NCI-H1417 (cell line): ENCODE measurements at regions not wholly inside any gene's neighbourhood (a gene's known extent, or its start where the extent isn't known, plus 50 kb on each side); places are given as distances from the start of the nearest gene placed in this dataset.

Experiments used
- DNase-seq, 3 experiments: peaks; one replicate each; lab custom pipeline; 2025; lab: John Stamatoyannopoulos, UW

- DNase-seq: no peak
Measured at GRCh38 chrX:20620306-20620705, 353.6 kb upstream of the RPS6KA3 start.

DNA sequence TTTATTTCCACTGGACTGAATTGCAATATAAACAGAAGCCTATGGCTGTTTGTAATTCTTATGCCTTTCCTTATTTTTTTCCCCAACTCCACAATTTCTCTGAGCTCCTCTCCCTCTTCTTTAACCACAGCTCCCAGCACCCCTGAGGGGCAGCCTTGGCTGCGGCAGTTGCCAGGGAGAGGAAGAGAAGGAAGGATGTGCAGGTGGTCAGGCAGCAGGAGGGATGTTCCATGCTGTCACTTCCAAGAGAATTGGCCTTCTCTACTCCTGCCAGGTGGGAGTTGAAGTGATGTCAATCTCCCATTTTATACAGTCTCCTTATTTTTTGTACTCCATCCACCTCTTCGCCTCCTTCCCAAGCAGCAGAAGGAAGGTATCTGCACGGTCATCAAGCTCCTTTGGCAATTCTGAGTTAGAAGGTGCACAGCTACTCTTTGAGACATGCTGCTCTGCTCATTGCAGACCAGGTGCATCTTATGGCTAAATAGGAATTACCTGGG is 343.3 kb upstream of the RPS6KA3 start:
- peak in 1 of 3 experiments; percentile 28 for DNase-seq

GRCh38 chrX:20606831-20607230 is 340.1 kb upstream of the RPS6KA3 start:
- DNase-seq: no peak

GRCh38 chrX:20596856-20597255 is 330.1 kb upstream of the RPS6KA3 start:
- DNase-seq: no peak

DNA sequence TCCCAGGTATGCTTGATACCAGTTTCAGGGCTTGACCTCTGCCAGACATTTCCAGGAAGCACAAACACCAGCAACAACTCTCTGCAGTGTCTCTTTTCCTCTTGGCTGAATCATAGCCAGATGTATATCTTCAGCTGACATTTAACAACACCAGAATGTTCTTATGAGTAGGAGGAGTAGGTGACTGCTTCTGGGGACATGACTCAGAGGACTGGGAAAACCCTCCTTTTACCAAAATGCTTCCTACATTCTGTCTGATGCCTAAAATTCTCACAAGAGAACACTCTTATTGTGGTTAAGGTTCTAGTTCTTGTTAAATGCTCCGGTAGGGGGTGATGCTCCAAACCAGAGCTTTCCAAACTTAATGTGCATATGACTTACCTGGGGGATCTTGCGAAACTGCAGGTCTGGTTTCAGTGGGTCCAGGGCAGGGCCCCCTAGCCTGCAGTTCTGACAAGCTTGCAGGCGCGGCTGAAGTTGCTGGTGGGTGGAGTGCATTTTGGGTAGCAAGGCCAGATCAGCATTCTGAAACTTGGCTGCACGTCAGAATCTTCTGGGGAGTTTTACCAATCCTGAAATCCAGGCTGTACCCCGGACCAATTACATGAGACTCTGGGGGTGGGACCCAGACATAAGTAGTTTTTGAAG is 329.3 kb upstream of the RPS6KA3 start:
- DNase-seq: no peak

GRCh38 chrX:20594985-20595384 is 328.3 kb upstream of the RPS6KA3 start:
- DNase-seq: no peak

GRCh38 chrX:20593836-20594235 is 327.1 kb upstream of the RPS6KA3 start:
- DNase-seq: no peak

GRCh38 chrX:20593402-20593801 is 326.7 kb upstream of the RPS6KA3 start:
- no peak for DNase-seq

- no peak for DNase-seq
Measured at GRCh38 chrX:20591246-20591645, 324.5 kb upstream of the RPS6KA3 start.

DNA sequence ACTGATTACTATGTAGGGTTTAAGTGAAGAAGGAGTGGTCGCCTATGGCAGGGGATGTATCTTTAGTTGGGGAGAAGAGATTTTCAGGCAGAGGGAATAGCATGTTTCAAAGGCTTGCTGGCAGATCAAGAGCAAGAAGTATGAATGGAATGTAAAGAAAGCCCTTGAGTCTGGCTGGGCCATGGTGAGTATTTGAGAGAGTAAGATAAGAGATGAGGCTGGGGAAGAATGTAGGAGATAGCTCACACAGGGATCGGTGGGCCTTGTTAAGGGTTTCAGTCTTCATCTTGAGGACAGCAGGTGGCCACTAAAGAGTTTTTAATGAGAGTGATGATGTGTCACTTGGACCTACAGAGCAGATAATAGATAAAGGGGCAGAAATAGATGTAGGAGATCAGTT is 319.1 kb upstream of the RPS6KA3 start:
- DNase-seq: no peak

DNA sequence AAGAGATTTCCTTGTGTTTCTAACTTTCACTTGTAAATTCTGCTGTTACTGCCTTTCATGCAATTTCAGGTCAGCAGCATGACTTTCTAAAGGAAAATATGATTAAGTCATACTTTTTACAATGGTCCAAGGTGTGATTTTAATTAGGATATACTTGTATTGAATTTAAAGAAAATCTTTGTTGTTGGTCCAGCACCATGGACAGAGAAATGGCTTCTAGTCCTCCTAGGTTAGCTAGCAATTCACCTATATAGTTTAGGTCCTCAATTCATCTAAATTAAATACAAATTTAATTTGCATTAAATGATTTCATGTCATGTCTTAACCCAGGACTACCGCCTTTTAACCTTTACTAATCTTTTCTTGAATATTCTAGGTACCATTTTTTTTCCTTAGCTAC is 304.9 kb upstream of the RPS6KA3 start:
- DNase-seq: no peak

GRCh38 chrX:20567108-20567507 is 300.4 kb upstream of the RPS6KA3 start:
- DNase-seq: no peak

GRCh38 chrX:20547611-20548051 is 280.9 kb upstream of the RPS6KA3 start:
- DNase-seq: no peak

DNA sequence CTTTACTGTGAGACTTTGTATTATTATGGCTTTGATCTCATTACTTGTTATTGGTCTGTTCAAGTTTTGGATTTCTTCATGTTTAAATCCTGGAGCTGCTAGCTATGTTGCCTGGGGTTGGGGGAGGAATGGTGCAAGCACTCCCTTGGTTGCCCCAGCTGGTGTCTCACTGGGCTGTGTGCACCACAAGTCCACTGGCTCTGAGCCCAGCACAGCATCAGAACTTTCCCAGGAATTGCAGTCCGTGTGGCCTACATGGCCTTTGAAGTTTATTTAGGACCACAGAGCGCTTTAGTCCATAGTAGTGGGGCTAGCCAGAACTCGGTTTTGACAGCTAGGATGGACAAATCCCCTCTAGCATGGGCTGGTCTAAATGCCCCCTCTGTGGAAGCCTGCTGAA is 278.8 kb upstream of the RPS6KA3 start:
- DNase-seq: no peak

- DNase-seq: no peak
Measured at GRCh38 chrX:20542072-20542471, 275.4 kb upstream of the RPS6KA3 start.

GRCh38 chrX:20538974-20539373 is 272.3 kb upstream of the RPS6KA3 start:
- no peak for DNase-seq

DNA sequence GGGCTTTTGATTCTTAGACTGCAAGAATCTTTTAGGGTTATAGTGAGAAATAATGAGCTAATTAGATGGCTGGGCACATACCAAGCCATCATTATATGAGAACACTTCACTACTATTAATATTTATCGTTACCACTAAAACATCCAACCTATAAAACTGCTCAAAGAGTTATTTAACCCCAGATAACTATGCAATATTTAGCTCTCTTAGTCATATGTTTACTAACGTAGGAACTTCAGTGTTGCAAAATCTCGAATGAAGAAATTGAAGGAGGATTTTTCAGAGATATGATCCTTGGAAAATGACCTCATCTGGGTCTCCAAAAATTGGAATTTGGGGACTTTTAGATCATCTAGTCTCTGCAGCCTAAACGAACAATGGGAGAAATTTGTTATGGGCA is 265.0 kb upstream of the RPS6KA3 start:
- no peak for DNase-seq

- peak; percentile 68 to 90 (median 73) for DNase-seq
Measured at GRCh38 chrX:20530406-20530921, 263.8 kb upstream of the RPS6KA3 start.

GRCh38 chrX:20529711-20530110 is 263.0 kb upstream of the RPS6KA3 start:
- DNase-seq: no peak

- DNase-seq: peak in 2 of 3 experiments; percentile 47 to 60
Measured at GRCh38 chrX:20529301-20529700, 262.6 kb upstream of the RPS6KA3 start.

GRCh38 chrX:20527558-20528011 is 260.9 kb upstream of the RPS6KA3 start:
- DNase-seq: peak; percentile 34 to 88 (median 56)

DNA sequence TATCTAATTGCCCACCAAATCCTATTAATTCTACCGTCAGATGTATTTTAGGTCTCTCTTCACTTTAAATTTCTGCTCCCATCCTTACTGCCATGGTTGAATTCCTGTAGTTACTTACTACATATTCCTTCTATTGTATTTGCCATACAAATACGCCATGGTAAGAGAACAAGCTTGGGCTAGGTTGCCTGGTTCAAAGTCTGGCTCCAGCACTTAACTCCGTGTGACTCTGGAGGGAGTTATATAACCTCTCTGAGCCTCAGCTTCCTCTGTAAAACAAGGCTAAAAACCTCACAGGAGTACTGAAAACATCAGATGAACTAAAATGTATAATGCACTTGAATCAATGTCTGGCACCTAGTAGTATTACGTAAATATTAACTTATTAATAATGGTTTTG is 260.3 kb upstream of the RPS6KA3 start:
- DNase-seq: no peak

DNA sequence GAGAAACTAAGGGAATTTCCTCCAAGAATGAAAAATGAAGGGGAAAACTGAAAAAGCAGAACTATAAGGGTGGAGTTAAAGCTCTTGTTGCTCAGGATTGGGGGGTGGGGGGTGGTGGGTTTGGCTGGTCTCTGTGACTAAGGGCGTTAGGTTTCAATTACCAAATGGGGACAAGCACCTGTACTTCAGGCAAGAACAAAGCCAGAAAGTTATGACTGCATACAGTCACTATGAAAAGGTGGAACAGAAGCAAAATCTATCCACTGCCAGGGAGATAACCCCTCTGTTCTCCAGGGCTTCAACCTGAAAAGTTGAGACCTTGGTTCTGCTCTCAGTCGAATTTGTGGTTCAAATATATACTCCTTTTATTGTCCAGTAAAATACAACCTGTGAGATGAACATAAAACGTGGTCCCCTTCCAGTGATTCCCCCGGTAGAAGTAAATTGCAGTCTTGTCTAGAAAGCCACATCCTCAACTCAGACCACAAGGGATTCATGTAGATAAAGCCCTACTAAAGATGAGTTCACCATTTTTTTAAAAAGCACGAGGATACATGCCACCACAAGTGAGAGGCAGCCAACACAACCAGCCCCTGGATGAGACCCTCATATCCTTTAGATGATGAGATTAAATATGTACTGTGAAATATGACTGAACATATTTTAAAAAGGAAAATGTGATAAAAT is 257.1 kb upstream of the RPS6KA3 start:
- no peak for DNase-seq
